Stimulated activated CD4-positive, alpha-beta T cell treated with anti-CD3 and anti-CD28 coated beads, Interleukin-4, amount 100 ng/mL, for 4 hours (primary cell): ENCODE measurements at regions not wholly inside any gene's neighbourhood (a gene's known extent, or its start where the extent isn't known, plus 50 kb on each side); places are given as distances from the start of the nearest gene placed in this dataset.

Experiments used
- DNase-seq, 2 experiments: peaks; one replicate each; pipeline ENCODE4 v3.0.0-alpha.2; 2020

DNA sequence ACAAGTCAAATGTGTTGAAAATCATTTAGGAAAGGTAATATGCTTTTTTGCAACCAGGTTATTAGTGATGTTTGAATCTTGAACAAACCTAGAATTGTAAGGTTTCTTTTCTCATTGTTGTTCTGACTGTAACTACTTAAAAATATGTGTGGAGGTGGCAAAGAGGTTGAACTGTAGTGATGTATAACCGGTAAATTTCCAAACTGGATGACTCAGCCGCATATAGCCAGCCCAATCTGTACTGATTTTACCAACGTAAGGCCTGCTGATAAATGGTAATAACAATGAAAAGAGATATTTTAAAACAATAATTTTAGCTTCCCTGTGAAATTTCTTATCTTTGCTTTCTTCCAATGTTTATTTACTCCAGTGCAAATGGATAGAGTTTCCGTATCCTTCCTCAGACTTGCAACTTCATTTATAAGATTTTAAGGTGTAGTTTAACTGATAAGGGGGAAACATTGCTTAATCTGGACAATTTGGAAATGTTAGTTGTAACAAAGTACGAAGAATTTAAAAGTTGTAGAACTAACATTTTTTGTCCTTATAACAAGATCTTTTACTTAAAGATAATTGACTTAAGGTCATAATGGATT is 1170.4 kb upstream of the ZEB2 start:
- DNase-seq: no peak

DNA sequence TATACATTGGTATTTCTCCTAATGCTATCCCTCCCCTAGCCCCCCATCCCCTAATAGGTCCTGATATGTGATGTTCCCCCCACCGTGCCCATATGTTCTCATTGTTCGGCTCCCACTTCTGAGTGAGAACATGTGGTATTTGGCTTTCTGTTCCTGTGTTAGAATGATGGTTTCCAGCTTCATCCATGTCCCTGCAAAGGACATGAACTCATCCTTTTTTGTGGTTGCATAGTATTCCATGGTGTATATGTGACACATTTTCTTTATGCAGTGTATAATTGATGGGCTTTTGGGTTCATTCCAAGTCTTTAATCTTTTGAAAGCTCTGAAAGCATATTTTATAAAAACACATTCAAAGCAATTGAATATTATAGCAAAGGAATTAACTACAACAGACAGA is 1169.4 kb upstream of the ZEB2 start:
- no peak for DNase-seq

DNA sequence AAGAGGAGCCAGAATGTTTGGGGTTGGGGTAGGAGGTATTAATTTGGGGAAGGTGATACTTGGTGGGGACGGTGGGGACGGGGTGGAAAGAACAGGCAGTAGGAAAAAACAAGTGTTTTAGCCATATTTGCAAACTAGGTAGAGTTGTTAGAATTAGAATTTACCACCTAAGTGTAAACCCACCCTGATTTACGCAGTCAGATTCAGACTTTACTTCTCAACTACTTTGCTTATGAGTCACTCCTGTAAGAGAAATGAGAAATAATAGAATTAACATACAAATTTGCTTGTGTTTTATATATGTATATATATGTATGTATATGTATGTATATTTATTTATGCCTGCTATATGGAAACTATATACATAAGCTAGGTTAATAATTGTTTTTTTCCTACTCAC is 1168.2 kb upstream of the ZEB2 start:
- DNase-seq: no peak

DNA sequence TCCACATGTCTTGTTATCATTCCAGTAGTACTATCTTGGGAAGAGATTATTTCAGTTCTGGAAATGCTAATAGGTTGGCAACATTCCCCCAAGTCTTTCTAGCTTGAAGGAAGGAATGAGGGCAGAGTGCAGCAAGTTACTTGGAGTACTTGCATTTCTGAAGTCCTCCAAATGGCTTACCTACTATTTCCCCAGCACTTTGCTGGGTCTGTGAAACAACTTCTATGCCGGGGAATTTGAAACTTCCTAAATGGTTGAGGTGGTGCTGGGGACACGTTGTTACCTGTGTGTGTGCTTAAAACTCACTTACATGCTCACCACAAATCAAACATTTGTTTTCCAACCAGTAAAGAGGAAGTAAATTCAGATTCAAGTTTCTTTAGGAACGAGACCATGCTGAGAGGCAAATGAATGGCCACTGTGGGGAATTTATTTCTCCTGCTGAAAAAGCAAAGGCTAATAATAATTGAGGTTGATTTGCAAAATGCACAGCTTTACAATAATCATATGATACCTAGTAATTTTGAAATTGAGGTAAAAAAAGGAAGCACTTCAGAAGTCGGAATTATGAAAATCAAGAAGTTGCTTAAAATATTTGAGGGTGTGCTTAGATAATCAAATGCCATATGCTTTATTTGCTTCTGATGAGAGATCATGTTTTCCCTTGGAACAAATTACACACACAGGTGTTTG is 1167.7 kb upstream of the ZEB2 start:
- DNase-seq: no peak

DNA sequence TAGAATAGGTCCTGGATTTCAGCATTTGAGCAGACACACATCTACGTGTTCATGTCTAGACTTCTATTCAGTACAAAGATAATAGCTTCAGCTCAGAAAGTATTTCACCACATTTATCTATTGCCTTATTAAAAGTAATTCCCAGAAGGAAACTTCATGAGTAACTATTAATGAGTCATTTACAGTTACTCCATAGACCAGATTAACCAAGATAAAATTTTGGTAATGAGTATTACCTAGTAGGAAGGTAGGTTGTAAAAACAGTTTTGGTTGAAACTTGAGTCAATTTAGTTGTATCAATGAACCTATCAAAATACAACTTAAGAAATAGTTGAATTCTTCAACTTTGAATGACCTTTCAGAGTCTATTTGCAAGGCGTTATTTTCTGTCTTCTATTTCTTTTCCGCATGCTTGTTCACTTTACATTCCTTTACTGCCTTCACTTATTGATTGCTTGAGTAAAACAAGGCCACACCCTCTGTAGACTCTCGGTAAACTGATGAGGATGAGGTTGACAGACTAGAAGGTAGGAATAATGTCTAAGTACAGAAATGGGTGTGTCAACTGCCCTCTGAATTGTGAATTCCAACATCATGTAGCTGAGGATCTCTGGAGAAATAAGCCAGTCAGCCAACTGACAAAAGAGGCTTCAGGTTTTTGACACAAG is 1165.6 kb upstream of the ZEB2 start:
- DNase-seq: no peak

DNA sequence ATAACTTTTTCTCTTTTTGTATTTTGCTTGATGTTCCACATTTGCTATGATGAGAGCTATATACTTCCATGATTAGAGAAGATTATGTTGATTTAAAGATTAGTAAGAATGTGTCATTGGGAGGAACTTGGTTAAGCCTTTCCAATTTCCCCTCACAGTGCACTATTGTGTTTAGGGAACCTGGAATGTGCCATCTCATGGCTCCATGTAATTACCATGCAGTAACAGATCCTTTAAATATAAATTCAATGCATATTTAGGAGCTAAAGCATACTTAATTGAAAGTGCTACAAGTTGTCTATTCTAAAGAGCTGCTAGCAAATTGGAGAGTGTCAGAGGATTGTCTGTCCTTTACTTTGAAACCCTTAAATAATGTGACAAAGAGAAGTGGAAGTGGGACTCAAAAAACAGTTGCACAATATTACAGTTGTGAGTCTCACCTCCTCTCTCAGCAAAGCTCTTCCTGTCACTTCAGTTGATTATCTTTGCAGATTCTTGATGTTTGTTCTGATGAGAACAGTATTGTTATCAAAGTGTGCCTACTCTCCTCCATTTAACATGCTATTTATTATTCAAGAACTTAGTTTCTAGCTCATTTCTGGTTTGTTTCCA is 1162.7 kb upstream of the ZEB2 start:
- DNase-seq: no peak

DNA sequence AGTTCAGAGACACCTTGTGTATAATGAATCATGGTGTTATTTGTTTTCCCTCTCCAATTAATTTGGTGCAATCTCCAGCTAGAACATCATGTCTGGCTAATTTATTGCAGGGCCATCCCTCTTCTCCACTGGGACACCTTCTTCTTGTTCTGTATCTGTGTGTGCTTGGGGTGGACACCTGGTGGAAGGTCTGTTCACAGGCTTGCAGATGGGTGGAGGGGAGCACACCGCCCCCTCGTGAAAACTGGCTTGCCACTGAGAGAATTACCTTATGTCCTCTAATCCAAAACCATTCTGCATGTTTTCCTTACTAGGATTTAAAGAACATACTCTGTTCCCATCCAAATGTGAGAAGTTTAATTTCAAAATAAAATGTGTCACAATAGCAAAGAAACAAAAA is 1160.4 kb upstream of the ZEB2 start:
- no peak for DNase-seq

DNA sequence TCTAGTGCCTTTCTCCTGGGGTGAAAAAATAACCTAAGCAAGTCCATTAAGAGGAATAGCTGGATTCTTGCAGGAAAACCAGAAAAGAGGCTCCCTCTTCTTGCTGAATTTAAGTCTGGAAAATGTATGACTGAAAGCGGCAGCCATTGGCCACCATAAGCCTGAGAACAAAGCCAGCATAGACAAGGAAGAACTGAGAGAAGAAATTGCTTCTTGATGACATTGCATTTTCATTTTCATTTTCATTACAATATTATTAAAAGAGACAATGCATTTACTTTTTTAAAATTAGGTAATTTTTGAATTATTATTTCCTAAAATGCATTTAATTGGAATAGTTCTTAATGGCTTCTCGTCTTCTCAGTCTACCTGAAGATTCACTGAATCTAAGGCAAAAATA is 1157.5 kb upstream of the ZEB2 start:
- DNase-seq: no peak

DNA sequence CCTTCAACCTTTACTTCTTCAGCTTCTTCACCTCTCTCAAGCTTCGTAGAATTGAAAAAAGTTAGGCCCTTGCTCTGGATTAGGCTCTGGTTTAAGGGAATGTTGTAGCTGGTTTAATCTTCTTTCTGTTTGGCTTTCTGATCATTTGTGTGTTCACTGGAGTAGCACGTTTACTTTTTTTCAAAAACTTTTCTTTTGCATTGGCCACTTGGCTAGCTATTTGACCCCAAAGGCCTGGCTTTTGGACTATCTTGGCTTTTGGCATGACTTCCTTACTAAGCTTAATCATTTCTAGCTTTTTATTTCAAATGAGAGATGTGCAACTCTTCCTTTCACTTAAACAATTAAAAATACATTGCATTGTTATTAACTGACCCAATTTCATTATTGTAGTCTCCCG is 1154.8 kb upstream of the ZEB2 start:
- DNase-seq: no peak

DNA sequence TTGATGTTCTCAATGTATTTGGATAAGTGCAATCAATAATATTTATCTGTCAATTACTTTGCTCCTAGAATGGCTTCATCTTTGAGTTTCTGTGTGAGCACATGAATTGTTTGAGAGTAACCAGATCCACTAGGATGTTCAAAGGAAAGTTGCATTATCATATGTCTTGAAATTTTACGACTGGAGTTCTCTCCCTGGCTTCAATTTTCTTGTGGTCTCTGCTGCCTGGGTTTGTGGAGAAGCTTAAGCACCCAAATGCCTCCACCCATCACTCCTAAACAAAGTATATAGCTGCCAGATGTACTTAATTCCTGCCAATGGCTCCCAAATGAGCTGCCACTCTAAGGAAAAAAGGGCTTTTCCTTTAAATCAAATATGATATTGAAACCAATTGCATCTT is 1149.4 kb upstream of the ZEB2 start:
- no peak for DNase-seq

DNA sequence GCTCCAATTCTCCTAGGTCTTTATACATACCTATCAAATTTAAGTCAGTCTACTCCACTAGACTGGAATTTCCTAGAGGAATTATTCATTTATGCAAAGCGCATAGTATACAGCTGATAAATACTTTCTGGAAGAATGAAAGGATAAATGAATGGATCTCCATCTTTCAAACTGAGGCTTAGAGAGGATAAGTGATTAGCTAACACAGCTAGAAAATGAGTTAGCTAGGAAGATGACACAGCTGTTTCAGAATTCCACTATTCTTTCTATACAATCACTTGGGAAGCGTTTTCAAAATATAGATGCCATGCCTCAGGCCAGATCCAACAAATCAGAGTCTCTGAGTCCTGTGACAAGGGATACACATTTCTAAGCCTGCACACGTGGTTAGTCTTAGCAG is 1146.6 kb upstream of the ZEB2 start:
- no peak for DNase-seq

DNA sequence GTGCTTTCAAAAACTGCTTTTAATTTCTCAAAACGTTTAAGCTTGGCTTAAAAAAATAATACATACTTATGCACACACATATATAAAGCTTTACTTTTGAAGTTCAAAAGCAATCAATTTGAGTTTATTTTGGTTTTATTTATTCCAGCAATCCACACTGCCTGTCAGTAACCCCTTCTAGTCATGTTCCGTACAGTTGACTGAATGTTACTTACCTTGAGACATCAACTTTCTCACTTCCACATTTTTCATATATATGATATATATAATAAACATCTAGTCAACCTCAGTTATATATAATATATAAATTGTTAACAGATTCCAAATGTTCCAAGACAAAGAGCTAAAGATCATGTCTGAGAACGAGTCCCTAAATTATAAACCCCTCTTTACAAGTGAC is 1137.3 kb upstream of the ZEB2 start:
- DNase-seq: no peak

DNA sequence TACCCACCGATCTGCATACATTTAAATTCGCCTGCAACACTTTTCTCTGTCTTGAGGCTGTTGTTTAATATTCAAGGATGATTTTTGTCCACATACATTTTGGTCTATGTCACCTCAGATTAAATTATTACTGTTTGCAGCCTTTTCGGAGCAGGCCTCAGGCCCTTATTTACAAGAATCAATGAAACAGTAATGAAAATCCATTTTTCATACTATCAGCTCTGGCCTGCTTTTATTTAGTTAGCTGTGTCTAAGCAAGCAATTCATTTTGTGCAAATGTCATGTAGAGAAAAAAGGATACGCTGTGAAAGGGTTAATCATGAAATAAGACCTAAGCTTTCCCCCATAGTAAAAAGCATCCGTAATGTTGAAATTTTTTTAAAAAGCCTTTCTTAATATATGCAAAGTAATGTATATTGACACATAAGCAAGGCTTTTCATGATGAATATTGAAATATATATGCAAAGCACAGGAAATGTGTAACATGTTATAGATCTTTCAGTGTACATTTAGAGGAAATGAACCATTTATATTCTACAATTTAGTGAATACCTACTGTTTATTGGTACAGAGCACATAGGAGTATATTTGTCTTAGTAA is 1135.3 kb upstream of the ZEB2 start:
- DNase-seq: no peak

DNA sequence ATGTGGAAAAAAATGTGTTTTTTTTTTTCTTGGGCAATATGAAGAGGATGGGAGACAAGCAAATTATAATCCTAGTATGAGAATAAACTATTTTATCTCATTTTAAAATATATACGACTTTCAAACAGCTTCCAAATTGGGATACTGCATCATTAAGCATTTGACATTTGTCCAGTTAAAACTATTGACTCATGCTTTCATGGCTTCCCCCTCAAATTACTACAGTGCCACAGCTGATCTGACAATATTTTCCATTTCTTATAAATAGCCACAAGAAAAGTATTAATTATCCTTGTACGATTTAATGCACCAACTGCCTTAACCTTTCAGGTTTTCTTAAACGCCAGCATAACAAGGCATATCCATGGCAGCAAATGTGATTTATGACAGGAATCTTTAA is 1134.8 kb upstream of the ZEB2 start:
- DNase-seq: no peak

DNA sequence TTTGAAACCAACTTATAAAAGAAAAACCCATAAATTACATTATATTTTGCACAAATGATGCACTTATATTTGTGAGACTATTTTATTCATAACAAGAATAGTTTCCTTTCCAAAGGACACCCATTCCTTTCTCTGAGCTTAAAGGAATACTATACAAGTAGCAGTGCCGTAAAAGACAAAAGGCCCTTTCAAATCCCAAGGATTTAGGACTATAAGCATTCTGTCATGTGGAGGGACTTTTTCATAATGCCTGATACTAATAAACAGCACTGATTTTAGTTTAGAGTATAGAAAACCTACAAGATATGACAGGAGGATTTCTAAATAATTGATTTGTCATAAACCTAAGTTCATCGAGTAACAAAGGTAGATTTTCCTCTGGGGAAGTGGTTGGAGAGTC is 1134.2 kb upstream of the ZEB2 start:
- no peak for DNase-seq

DNA sequence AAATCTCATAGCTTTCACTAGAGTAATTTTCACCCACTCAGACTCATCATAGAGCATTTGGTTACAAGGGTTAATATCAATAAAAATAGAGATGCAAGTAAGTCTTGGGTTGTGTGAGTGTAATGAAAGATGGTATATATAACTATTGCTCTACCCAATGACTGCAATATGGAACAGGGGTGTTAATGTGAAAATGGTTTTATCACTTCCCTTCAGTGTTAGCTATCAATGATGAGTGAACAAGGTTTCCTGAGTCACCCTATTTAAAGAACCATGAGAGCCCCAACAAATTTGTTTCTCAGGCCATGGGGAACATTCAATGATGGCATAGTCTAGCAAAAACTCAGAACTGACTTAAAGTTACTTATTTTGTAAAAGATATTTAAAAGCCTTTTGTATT is 1133.6 kb upstream of the ZEB2 start:
- DNase-seq: no peak

DNA sequence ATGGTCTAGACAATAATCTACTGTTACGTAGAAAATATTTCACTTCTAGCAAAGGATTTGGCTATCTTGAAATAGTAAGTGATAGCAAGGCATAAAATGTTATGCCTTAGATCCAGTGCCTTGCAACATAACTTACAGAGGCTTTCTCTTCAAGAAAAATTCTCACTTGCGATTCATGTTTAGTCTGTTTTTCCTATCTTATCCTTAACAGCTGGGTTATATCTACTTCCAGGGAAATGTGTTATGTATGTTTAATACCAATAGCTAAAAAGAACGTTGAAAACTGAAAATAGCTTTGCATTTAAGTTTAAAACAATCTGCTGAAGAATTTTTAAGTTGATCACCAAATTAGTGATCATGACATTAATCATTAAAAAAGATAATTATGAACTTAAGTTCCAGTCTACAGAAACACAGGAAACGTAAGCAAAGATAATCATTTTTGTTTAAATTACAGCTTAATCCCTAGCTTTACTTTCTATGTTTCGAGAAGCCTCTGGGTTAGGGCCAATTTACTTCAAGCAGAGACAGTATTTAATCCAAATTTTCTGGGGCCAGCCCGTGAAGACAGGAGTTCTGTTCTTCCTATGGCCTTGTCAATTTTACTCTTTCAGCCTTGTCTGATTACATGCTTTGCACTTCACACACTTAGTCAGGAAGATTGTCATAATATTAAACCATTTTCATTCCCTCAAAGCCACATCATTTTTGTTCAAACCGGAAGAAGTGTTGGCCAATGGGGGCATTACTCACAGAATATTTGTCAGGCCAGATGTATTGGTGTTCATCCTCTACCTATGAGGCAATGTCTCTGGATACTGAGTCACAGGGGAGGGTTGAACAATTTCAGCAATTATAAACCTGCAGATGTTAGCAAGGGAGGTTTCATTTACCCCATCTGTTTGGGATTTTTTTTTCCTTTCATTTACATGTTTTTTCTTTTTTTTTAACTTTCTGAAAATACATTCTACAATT is 1132.9 kb upstream of the ZEB2 start:
- no peak for DNase-seq

DNA sequence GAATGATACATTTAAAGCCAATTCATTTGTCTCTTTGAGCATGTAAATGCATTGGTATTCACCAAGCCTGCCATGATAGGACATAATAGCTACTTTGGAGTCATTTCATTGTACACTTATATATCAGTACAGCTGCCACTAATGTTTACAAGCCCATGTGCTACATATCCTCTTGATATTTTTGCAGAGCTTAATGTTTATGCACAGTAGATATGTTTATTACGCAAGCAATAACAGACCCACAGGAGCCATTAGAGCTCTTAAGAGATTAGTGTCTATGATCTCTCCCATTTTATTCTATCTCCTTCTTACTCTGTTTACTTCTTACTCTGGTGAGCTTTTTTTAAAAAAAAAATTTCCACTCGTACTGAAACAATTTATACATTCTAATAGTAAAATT is 1132.1 kb upstream of the ZEB2 start:
- DNase-seq: no peak

DNA sequence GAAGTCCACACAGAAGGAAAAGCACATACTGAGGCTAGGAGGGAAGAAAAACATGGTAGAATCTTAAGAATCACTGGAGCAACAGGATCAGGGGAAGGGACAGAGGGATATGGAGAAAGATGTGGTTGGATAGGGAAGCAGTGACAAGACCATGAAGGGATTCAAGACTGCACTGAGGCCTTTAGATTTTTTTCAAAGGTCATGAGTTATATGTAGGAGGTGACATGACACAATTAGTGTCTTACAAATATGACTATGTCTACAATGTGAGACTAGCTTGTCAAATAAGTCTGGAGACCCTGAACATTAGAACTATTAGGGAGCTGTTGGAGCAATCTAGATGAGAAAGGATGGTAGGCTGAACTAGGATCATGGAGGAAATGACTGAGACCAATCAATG is 1130.3 kb upstream of the ZEB2 start:
- no peak for DNase-seq

DNA sequence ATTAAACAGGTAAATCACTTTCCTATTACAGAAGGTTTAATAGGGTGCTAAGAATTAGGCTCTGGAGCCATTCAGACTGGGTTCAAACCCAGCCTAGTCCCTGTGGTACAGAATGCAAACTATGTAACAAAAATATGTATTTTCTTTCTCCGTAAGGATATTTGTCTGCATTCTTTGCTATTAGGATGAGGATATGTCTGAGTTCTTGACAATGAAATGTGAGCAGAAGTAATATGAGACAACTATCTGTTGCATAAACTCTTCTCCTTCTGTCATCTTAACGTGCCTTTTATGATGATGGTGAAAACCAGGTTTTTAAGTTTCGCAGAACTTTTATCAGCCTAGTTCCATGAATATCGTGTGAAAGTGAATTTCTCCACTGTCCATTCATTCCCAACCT is 1129.1 kb upstream of the ZEB2 start:
- DNase-seq: no peak

DNA sequence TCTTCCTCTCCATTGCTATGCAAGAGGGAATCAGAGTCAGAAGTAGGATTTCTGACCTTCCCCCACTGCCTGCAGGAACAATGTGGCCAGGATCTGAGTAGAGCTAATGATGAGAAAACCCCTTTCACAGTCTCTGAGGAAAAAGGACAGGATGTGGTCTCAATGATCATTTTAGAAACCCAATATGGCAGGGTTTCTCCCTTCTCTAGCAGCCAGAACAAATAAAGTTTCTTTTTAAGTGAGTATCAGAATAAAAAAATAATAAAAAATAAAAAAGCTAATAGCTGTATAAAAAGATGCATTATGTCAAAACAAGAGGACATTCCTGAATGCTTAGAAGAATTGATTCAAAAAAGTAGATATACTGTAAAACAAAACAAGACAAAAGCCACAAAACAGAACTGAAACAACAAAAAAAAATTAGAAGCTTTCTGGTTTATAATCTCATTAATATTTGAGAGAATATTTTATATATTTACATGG is 1124.9 kb upstream of the ZEB2 start:
- no peak for DNase-seq

DNA sequence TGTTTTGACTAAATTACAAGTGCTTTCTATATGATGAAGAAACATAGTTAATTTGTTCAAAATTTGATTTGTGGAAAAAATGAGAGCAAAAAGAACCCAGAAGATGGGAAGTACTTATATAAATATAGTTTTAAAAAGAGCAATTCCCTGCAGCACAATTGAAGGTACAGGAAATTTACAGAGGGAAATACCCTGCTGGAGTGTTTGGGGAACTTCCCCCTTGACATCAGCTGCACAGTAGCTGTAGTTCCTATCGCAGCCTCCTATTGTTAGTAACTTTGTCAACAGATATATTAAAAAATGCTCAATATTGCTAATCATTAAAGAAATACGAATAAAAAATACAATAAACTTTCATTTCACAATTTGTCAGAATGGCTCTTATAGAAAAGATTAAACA is 1118.8 kb upstream of the ZEB2 start:
- no peak for DNase-seq
